COLO668 (cell line): ENCODE measurements at regions not wholly inside any gene's neighbourhood (a gene's known extent, or its start where the extent isn't known, plus 50 kb on each side); places are given as distances from the start of the nearest gene placed in this dataset.
"Not testable (repeated sequence)": the region's sequence is repeated elsewhere in the genome, so short reads cannot be mapped to it uniquely, and the experiment has no call there.

ENCODE experiments used
- DNase-seq: peaks from one replicate; lab custom pipeline; 2025; ENCODE audit not compliant: unreplicated experiment; lab: John Stamatoyannopoulos, UW

GRCh38 chr2:147614979-147615470 lies 229.8 kb upstream of the ACVR2A start:
- DNase-seq: no peak

- DNase-seq: no peak
Measured at GRCh38 chr2:147614471-147614870, 230.4 kb upstream of the ACVR2A start.

- DNase-seq: no peak
Measured at GRCh38 chr2:147610496-147611040, 234.3 kb upstream of the ACVR2A start.

- DNase-seq: no peak
Measured at GRCh38 chr2:147609301-147609700, 235.5 kb upstream of the ACVR2A start.

GRCh38 chr2:147607379-147607778 lies 237.4 kb upstream of the ACVR2A start:
- no peak for DNase-seq

GRCh38 chr2:147603876-147604275 lies 241.0 kb upstream of the ACVR2A start:
- DNase-seq: no peak

- no peak for DNase-seq
Measured at GRCh38 chr2:147603447-147603846, 241.4 kb upstream of the ACVR2A start.

- DNase-seq: no peak
Measured at GRCh38 chr2:147600646-147601045, 244.2 kb upstream of the ACVR2A start.

GRCh38 chr2:147600223-147600622 lies 244.6 kb upstream of the ACVR2A start:
- DNase-seq: no peak

- DNase-seq: no peak
Measured at GRCh38 chr2:147595200-147595599, 249.6 kb upstream of the ACVR2A start.

- no peak for DNase-seq
Measured at GRCh38 chr2:147594038-147594437, 250.8 kb upstream of the ACVR2A start.

- not testable (repeated sequence) for DNase-seq
Measured at GRCh38 chr2:147592784-147593183, 252.0 kb upstream of the ACVR2A start.

- DNase-seq: no peak
Measured at GRCh38 chr2:147589127-147589526, 255.7 kb upstream of the ACVR2A start.

GRCh38 chr2:147588191-147588590 lies 256.6 kb upstream of the ACVR2A start:
- DNase-seq: no peak

GRCh38 chr2:147578529-147578928 lies 266.3 kb upstream of the ACVR2A start:
- no peak for DNase-seq

GRCh38 chr2:147577998-147578380 lies 266.8 kb upstream of the ACVR2A start:
- no peak for DNase-seq

GRCh38 chr2:147577323-147577997 lies 267.4 kb upstream of the ACVR2A start:
- DNase-seq: no peak

- no peak for DNase-seq
Measured at GRCh38 chr2:147575106-147575505, 269.7 kb upstream of the ACVR2A start.

GRCh38 chr2:147572622-147573021 lies 272.2 kb upstream of the ACVR2A start:
- no peak for DNase-seq

- no peak for DNase-seq
Measured at GRCh38 chr2:147569426-147569825, 275.4 kb upstream of the ACVR2A start.

- DNase-seq: no peak
Measured at GRCh38 chr2:147568109-147568508, 276.7 kb upstream of the ACVR2A start.

GRCh38 chr2:147567136-147567535 lies 277.7 kb upstream of the ACVR2A start:
- no peak for DNase-seq
